ENCODE measurements at regions not wholly inside any gene's neighbourhood (a gene's known extent, or its start where the extent isn't known, plus 50 kb on each side); places are given as distances from the start of the nearest gene placed in this dataset.

GRCh38 chr2:136254681-136255080 is 136.7 kb upstream of the CXCR4 start:
- no peaks in the 10 kb centered on the region for H3K4me1 ChIP-seq (ENCODE audit: control insufficient read depth in 2 of 3, insufficient read depth in 2 of 3, low read depth in 1 of 3, low read length in 3 of 3)
- no peak overlapping the region for H3K27ac ChIP-seq (ENCODE audit: low read depth in 2 of 2, low read length in 2 of 2)
- DNase-seq (no peak), FAIRE-seq (no peak)
- no peak for TF ChIP-seq CTCF (IDR thresholded peaks at IDR 0.05; ENCODE audit: borderline replicate concordance, extremely low read depth, insufficient read depth)
- intact Hi-C loops (cut with DNase I), result no loop called here
- H3K36me3 ChIP-seq (ENCODE audit: control insufficient read depth in 2 of 3, insufficient read depth in 3 of 3, low read length in 3 of 3), result no peaks in the 10 kb centered on the region
- H3K9ac ChIP-seq (ENCODE audit: low read length in 3 of 3), result no peak overlapping the region
- no peak overlapping the region for H3K4me3 ChIP-seq (ENCODE audit: low read length in 3 of 3)
- H3K9me3 ChIP-seq (ENCODE audit: control insufficient read depth in 2 of 3, insufficient read depth in 1 of 3, low read length in 3 of 3), result no peaks in the 10 kb centered on the region
- H3K27me3 ChIP-seq (ENCODE audit: control insufficient read depth, insufficient read depth, low read length), result no peaks in the 10 kb centered on the region

- FAIRE-seq (no peak), DNase-seq (no peak)
- H3K4me1 ChIP-seq (ENCODE audit: control insufficient read depth in 2 of 3, insufficient read depth in 2 of 3, low read depth in 1 of 3, low read length in 3 of 3), result no peaks in the 10 kb centered on the region
- no peaks in the 10 kb centered on the region for H3K9me3 ChIP-seq (ENCODE audit: control insufficient read depth in 2 of 3, insufficient read depth in 1 of 3, low read length in 3 of 3)
- no peak overlapping the region for H3K9ac ChIP-seq (ENCODE audit: low read length in 3 of 3)
- TF ChIP-seq CTCF (IDR thresholded peaks at IDR 0.05; ENCODE audit: borderline replicate concordance, extremely low read depth, insufficient read depth), result no peak
- intact Hi-C loops (cut with DNase I), result no loop called here
- H3K4me3 ChIP-seq (ENCODE audit: low read length in 3 of 3), result no peak overlapping the region
- no peak overlapping the region for H3K27ac ChIP-seq (ENCODE audit: low read depth in 2 of 2, low read length in 2 of 2)
- H3K27me3 ChIP-seq (ENCODE audit: control insufficient read depth, insufficient read depth, low read length), result no peaks in the 10 kb centered on the region
- H3K36me3 ChIP-seq (ENCODE audit: control insufficient read depth in 2 of 3, insufficient read depth in 3 of 3, low read length in 3 of 3), result no peaks in the 10 kb centered on the region
Measured at GRCh38 chr2:136253288-136254004, 135.5 kb upstream of the CXCR4 start.

- intact Hi-C loops (cut with DNase I), result no loop called here
- no peak for DNase-seq
Measured at GRCh38 chr2:136251885-136252585, 134.1 kb upstream of the CXCR4 start.

More at GRCh38 chr2:136251885-136252585, 134.1 kb upstream of the CXCR4 start:
- no peaks in the 10 kb centered on the region for H3K36me3 ChIP-seq (ENCODE audit: control insufficient read depth in 2 of 3, insufficient read depth in 3 of 3, low read length in 3 of 3)
- no peak overlapping the region for H3K9ac ChIP-seq (ENCODE audit: low read length in 3 of 3)
- no peak overlapping the region for H3K27ac ChIP-seq (ENCODE audit: low read depth in 2 of 2, low read length in 2 of 2)
- no peak overlapping the region for H3K4me3 ChIP-seq (ENCODE audit: low read length in 3 of 3)
- no peak for TF ChIP-seq CTCF (IDR thresholded peaks at IDR 0.05; ENCODE audit: borderline replicate concordance, extremely low read depth, insufficient read depth)
- no peaks in the 10 kb centered on the region for H3K4me1 ChIP-seq (ENCODE audit: control insufficient read depth in 2 of 3, insufficient read depth in 2 of 3, low read depth in 1 of 3, low read length in 3 of 3)
- no peaks in the 10 kb centered on the region for H3K9me3 ChIP-seq (ENCODE audit: control insufficient read depth in 2 of 3, insufficient read depth in 1 of 3, low read length in 3 of 3)
- no peaks in the 10 kb centered on the region for H3K27me3 ChIP-seq (ENCODE audit: control insufficient read depth, insufficient read depth, low read length)
- FAIRE-seq, result no peak

Data from kidney (tissue), 13 donors.